GM18517 (cell line): ENCODE measurements at regions not wholly inside any gene's neighbourhood (a gene's known extent, or its start where the extent isn't known, plus 50 kb on each side); places are given as distances from the start of the nearest gene placed in this dataset.
"Not testable (repeated sequence)": the region's sequence is repeated elsewhere in the genome, so short reads cannot be mapped to it uniquely, and the experiment has no call there.

ENCODE experiments used
- ATAC-seq: cut with Tn5 transposase; IDR thresholded peaks from one replicate; pipeline ENCODE4 v1.9.1; 2021; ENCODE audit warnings: mild to moderate bottlenecking, moderate library complexity; ENCODE audit not compliant: unreplicated experiment

- ATAC-seq, result no peak
Observed at GRCh38 chr7:153510674-153511073, 541.5 kb upstream of the DPP6 start.

GRCh38 chr7:153514032-153514431 lies 538.2 kb upstream of the DPP6 start:
- ATAC-seq, result no peak

- ATAC-seq, result no peak
Observed at GRCh38 chr7:153515359-153515758, 536.8 kb upstream of the DPP6 start.

DNA sequence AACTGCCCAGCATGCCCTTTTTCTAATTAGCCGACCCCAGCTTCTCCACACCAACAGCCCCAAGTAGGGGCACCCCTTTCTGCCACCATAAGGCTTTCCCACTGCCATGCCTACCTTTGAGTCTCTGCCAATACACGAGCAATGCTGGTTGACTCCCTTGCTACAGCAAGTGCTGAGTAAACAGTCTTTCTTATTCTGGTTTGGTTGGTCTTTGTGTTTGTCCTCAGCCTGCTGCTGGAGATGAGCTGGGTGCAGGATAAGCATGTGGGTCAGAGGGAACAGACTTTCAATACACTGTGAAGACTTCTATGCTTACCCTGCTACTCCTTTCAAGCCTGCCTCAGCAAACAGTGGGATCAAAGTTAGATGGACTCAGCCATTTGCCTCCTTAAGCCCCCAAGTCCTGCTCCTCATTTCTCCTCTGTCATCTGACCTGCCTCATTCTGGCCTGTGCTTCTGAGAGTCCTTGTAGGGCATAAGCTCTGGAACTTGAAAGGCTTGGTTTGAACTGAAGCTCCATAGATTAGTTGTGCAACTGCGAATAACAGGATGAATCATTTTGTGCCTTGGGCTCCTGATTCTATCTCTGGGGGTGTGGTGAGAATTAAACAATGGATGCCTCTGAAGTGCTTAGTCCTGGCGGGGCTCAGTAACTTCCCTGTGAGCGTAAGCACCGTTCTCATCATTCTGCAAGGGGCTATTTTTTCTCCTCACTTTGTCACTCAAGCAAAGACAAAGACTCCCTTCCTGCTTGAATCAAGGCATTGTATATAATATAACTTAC lies 533.8 kb upstream of the DPP6 start:
- ATAC-seq, result no peak

- ATAC-seq, result no peak
Observed at GRCh38 chr7:153521370-153521769, 530.8 kb upstream of the DPP6 start.

GRCh38 chr7:153522261-153522660 lies 529.9 kb upstream of the DPP6 start:
- ATAC-seq, result no peak

GRCh38 chr7:153523320-153524015 lies 528.7 kb upstream of the DPP6 start:
- no peak for ATAC-seq

- ATAC-seq, result no peak
Observed at GRCh38 chr7:153524070-153524601, 528.1 kb upstream of the DPP6 start.

DNA sequence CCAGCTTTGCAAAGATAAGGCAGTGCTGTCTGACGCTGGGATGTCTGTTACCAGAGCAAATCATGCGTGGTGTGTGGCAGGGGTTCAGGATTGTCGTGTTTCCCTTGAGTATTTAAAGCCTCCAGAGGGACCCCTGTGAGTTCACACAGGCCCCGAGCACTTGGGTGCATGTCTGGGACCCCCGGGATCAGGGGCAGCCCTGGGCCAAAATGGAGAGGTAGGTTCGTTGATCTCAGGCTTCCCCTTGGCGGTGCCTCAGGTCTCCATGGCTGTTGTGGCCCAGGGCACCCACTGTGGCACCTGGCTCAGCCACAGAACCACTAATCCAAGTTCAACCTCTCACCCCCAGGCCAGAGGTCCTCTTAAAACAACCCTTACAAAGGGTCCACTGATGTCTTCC lies 523.1 kb upstream of the DPP6 start:
- no peak for ATAC-seq

DNA sequence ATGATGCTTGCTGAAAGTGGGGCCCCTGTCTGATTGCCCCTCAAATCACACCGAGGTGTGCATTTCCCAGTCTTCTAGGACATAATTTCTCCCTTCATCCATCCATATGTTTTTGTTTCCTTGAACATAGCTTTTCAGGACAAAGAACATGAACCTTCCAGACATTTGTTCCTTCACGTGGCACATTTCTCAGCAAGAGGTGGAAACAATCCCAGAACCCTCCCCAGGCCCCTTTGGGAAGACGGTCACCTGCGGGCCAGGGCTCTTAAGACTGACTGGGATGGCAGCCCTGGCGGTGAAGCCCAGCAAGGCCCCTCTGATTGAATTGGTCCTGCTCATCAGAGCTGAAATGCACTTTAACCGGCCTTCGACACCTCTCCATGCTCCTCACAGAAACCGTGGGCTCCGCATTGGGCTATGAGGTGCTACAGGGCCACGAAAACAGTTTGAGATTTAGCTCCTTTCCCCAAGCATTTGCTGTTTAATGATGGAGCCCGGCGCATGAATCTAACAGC lies 522.5 kb upstream of the DPP6 start:
- ATAC-seq, result no peak

GRCh38 chr7:153530441-153530840 lies 521.8 kb upstream of the DPP6 start:
- ATAC-seq, result no peak

DNA sequence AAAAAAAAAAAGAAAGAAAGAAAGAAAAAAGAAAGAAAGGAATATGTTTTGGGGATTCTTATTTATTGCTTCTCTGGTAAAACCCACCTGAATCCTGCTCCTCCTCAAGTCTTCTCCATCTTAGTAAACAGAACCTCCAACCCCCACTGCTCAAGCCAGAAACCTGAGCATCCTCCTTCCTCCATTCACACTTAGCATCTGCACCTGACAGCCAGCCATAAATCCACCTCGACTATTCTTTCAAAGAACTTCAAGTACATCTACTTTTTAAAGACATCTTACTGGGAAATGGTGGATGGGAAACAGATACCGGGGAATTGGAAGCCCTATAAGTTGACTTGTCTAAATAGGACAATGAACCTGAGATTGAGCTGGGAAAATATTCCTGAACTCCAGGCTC lies 519.9 kb upstream of the DPP6 start:
- no peak for ATAC-seq

- ATAC-seq, result no peak
Observed at GRCh38 chr7:153537271-153537670, 514.9 kb upstream of the DPP6 start.

DNA sequence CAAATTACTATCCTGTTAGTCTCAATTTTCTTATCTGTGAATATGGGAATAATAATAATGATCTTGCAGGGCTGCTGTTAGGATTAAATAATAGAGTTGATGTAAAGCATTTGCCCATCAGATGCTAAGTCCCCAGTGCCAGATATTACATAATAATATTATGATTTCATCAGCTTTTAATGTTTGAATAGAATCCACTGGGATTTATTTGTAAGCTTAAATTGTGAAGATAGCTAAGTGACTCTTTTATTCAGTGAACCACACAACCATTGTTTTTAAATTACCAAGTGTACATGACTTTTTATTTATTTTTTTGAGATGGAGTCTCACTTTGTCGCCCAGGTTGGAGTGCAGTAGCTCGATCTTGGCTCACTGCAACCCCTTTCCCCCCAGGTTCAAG lies 510.3 kb upstream of the DPP6 start:
- no peak for ATAC-seq

- ATAC-seq, result no peak
Observed at GRCh38 chr7:153543232-153543631, 509.0 kb upstream of the DPP6 start.

DNA sequence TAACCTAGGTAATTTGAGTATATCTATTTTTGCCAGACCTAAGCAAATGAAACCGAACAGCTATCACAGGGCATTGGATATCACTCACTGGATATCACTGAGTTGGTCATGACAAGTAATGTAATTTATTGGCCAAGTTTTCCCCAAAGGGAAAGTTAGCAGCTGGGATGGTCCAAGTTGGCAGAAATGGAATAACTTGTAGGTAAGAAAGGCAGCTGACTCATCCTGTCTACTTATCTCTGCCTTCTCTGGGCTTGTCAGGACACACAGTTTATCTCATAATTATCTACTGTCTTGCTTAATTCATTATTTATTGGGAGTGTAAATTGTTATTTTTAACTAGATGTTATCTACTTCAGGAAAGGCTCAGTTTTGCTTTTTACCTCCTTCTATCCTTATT lies 502.0 kb upstream of the DPP6 start:
- no peak for ATAC-seq

DNA sequence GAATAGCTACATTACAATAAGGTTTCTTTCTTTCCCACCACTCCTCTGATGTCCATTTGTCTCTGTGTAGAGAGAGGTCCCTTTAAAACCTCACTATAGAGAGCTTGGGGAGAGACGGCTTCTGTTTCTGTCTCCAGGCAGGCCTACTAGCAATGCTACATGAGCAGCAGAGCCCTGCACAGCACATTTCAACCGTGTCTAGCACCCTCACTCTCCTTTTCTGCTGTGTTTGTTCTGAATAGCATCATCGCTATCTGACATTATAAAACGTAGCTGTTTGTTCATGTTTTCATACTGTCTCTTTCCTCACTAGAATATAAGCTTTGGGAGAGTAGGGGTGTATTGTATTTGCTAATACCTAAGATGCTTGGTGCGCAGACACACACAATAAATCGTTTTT lies 487.8 kb upstream of the DPP6 start:
- no peak for ATAC-seq

GRCh38 chr7:153566324-153566723 lies 485.9 kb upstream of the DPP6 start:
- no peak for ATAC-seq

DNA sequence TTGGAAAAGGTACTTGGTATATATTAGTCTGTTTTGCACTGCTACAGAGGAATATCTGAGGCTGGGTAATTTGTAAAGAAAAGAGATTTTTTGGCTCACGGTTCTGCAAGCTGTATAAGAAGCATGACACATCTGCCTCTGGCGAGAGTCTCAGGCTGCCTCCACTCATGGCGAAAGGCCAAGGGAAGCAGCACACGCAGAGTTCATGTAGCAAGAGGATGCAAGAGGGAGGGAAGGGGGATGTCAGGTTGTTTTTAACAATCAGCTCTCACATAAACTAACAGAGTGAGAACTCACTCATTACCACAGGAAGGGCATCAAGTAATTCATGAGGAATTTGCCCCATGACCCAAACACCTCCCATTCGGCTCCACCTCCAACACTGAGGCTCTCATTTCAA lies 484.8 kb upstream of the DPP6 start:
- ATAC-seq, result no peak

DNA sequence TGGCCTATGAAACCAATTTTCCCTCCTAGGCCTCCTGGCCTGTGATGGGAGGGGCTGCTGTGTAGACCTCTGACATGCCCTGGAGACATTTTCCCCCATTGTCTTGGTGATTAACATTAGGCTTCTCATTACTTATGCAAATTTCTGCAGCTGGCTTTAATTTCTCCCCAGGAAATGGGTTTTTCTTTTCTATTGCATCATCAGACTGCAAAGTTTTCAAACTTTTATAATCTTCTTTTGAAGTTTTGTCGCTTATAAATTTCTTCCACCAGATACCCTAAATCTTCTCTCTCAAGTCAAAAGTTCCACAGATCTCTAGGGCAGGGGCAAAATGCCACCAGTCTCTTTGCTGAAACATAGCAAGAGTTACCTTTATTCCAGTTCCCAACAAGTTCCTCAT lies 482.7 kb upstream of the DPP6 start:
- not testable (repeated sequence) for ATAC-seq

DNA sequence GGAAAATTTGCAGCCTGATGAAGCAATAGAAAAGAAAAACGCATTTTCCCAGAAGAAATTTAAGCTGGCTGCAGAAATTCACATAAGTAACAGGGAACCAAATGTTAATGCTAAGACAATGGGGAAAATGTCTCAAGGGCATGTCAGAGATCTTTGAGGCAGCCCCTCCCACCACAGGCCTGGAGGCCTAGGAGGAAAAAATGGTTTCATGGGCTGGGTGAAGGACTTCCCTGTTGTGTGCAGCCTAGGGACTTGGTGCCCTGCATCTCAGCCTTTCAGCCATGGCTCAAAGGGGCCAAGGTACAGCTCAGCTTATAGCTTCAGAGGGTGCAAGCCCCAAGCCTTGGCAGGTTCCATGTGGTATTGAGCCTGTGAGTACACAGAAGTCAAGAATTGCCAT lies 476.1 kb upstream of the DPP6 start:
- ATAC-seq, result no peak

DNA sequence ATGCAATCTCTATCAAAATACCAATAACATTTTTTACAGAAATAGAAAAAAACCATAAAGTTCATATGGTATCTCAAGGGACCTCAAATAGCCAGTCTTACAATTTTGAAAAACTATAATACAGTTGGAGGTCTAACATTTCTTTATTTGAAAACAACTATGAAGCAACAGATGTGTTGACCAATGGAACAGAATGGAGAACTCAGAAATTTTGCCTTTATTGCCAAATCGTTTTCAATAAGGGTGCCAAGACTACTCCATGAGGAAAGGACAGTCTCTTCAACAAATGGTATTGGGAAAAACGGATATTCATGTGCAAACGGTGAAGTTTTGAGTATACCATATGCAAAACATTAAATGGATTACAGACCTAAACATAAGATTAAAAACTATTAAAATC lies 470.8 kb upstream of the DPP6 start:
- no peak for ATAC-seq
